ENCODE measurements at regions not wholly inside any gene's neighbourhood (a gene's known extent, or its start where the extent isn't known, plus 50 kb on each side); places are given as distances from the start of the nearest gene placed in this dataset.

GRCh38 chr3:157918402-157918801 lies 187.8 kb downstream of the SHOX2 start:
- TF ChIP-seq ZNF274 (IDR thresholded peaks at IDR 0.05; ENCODE audit: borderline replicate concordance, extremely low read depth, low read length) (no peak), FOSL1 (IDR thresholded peaks at IDR 0.05; ENCODE audit: insufficient read depth, low read depth, low read length) (no peak), YY1 (IDR thresholded peaks at IDR 0.05; ENCODE audit: low read depth, low read length) (no peak), KDM5A (IDR thresholded peaks at IDR 0.05; ENCODE audit: low read length) (no peak), SP2 (IDR thresholded peaks at IDR 0.05; ENCODE audit: low read length) (no peak), PHF8 (conservative IDR thresholded peaks at IDR 0.05; ENCODE audit: low read depth, low read length) (no peak), BRCA1 (IDR thresholded peaks at IDR 0.05; ENCODE audit: low read depth, low read length) (no peak), MAFK (IDR thresholded peaks at IDR 0.05; ENCODE audit: low read depth, low read length) (no peak), RFX5 (IDR thresholded peaks at IDR 0.05; ENCODE audit: borderline replicate concordance, low read depth, low read length) (no peak), RBBP5 (IDR thresholded peaks at IDR 0.05; ENCODE audit: borderline replicate concordance, low read depth, low read length) (no peak)
- no peak overlapping the region for H3K56ac ChIP-seq (replicated peaks; ENCODE audit: insufficient read length, low read depth, low read length)
- WGBS, 2 experiments (ENCODE audit: extremely low coverage in 1 of 2, insufficient coverage in 1 of 2, insufficient read length in 1 of 2, insufficient replicate concordance in 2 of 2, low coverage in 1 of 2, low lambda C conversion rate in 2 of 2, missing lambda C conversion rate in 1 of 2), result 90% methylated on average over 2 of the region's 3 CpGs; no CpG with 5 or more reads in 1 of the 2 experiments
- peaks cover 0 to 3% (median 0%) of the 10 kb centered on the region in 4 experiments; a peak in 1 of 7 replicates for H3K4me1 ChIP-seq (replicated peaks in 1 of 4; ENCODE audit: control insufficient read depth in 3 of 4, insufficient read depth in 4 of 4, low read length in 3 of 4)
- no peak overlapping the region for H3K27ac ChIP-seq (ENCODE audit: low read depth, low read length)
- no peak overlapping the region for H3K23ac ChIP-seq (ENCODE audit: insufficient read length)
- H3K4me2 ChIP-seq (ENCODE audit: insufficient read depth in 1 of 2, low read depth in 2 of 2, low read length in 2 of 2), result no peak overlapping the region
- H4K8ac ChIP-seq (ENCODE audit: extremely low read depth, insufficient read depth, low read length), result no peak overlapping the region
- no peaks in the 10 kb centered on the region for H3K23me2 ChIP-seq (ENCODE audit: low read depth, low read length)
- H3K4me3 ChIP-seq (ENCODE audit: extremely low read depth in 1 of 4, insufficient read depth in 2 of 4, low read depth in 3 of 4, low read length in 4 of 4), result no peak overlapping the region
- no peaks in the 10 kb centered on the region for H4K20me1 ChIP-seq (replicated peaks in 1 of 2; ENCODE audit: control insufficient read depth in 1 of 2, insufficient read depth in 2 of 2, low read length in 2 of 2)
- no peak overlapping the region for H2BK12ac ChIP-seq (ENCODE audit: low read depth, low read length)
- no peak overlapping the region for H3K4ac ChIP-seq (replicated peaks; ENCODE audit: insufficient read length, low read depth, low read length)
- no peaks in the 10 kb centered on the region for H3K79me2 ChIP-seq (ENCODE audit: control insufficient read depth in 1 of 2, insufficient read depth in 2 of 2, low read length in 2 of 2)
- H2AK5ac ChIP-seq (ENCODE audit: low read depth, low read length), result no peak overlapping the region
- ChIA-PET POLR2A (ENCODE audit: partially characterized antibody) (no interaction called here), CTCF (ENCODE audit: partially characterized antibody) (interaction anchor here (0.6 kb wide), 1 partner anchor 981 kb away, joined by 3 read pairs; no protein-coding TSS in a partner anchor)
- DNase-seq (ENCODE audit: low read depth in 1 of 2, low spot score in 2 of 2), result no peak
- no peak overlapping the region for H4K5ac ChIP-seq (ENCODE audit: insufficient read length, low read depth, low read length)
- H3K9me3 ChIP-seq (ENCODE audit: insufficient read depth in 2 of 2, low read depth in 1 of 2, low read length in 1 of 2), result no peaks in the 10 kb centered on the region
- H3K27me3 ChIP-seq (replicated peaks in 1 of 4; ENCODE audit: control insufficient read depth in 3 of 4, extremely low read depth in 1 of 4, insufficient read depth in 3 of 4, low read length in 3 of 4), result peaks cover 0 to 1% (median 0%) of the 10 kb centered on the region in 4 experiments; a peak in 1 of 7 replicates
- H3K18ac ChIP-seq (ENCODE audit: extremely low read depth, low read length), result no peak overlapping the region
- H3K9ac ChIP-seq (replicated peaks in 1 of 4; ENCODE audit: extremely low read depth in 1 of 4, low read depth in 3 of 4, low read length in 3 of 4), result no peak overlapping the region
- H3K36me3 ChIP-seq (ENCODE audit: control insufficient read depth in 2 of 4, insufficient read depth in 4 of 4, low read length in 3 of 4), result no peaks in the 10 kb centered on the region
- FAIRE-seq, result no peak
- H2AFZ ChIP-seq (ENCODE audit: low read length), result no peak overlapping the region
- no peaks in the 10 kb centered on the region for H3K79me1 ChIP-seq (ENCODE audit: low read depth, low read length)
- H2BK15ac ChIP-seq (ENCODE audit: low read length), result no peak overlapping the region
- H3K14ac ChIP-seq (ENCODE audit: insufficient read length), result no peak overlapping the region
- no peak overlapping the region for H2BK120ac ChIP-seq (replicated peaks; ENCODE audit: low read depth, low read length)
- no peak overlapping the region for H4K91ac ChIP-seq (replicated peaks; ENCODE audit: insufficient read length, low read length)
- H2BK20ac ChIP-seq (ENCODE audit: low read length), result no peak overlapping the region
- no peak overlapping the region for H2BK5ac ChIP-seq (ENCODE audit: low read depth, low read length)
